Esophagus muscularis mucosa (tissue), 3 donors: ENCODE measurements at regions not wholly inside any gene's neighbourhood (a gene's known extent, or its start where the extent isn't known, plus 50 kb on each side); places are given as distances from the start of the nearest gene placed in this dataset.

Experiments
- POLR2A ChIP-seq: fragments of 450-650 bp; IDR thresholded peaks from one replicate; pipeline ENCODE4 v1.6.1; 2017; ENCODE audit warnings: antibody characterized with exemption, moderate library complexity, mild to moderate bottlenecking, low read depth
- POLR2AphosphoS5 ChIP-seq, 2 donors: sonication (generic); formaldehyde crosslinking; IDR thresholded peaks; one replicate each; pipeline ENCODE4 v1.6.1; 2017; ENCODE audit warnings: antibody characterized with exemption in 2 of 2
- TF ChIP-seq, protein P1 (sequence below), 3 experiments: fragments of 200-600 bp in 2 of 3; fragments of 450-650 bp in 1 of 3; sonication (generic) in 2 of 3; IDR thresholded peaks; one replicate each; pipeline ENCODE4 v1.5.1; 2017 to 2019; ENCODE audit warnings: antibody characterized with exemption in 3 of 3, mild to moderate bottlenecking in 2 of 3, moderate library complexity in 1 of 3

DNA sequence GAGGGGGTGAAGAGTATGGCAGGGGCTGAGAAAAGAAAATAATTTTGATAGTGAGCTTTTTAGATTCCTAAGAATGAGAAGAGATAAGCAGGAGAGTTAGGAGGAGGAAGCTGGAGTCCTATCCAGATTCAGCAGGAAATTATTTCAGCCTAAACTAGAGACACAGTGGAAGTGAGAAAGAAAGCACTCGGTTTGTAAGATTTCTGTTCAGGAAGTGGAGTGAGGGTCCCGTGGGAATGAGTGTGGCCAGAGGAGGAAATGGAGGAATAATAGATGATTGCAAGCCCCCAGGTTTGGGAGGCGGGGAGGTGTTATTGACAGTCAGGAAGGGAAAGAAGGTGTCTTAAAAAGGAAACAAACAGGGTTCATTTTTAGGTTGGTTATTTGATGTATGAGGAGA lies 84.8 kb upstream of the NRP1 start:
- TF ChIP-seq POLR2AphosphoS5 (IDR thresholded peaks at IDR 0.05) (no peak), POLR2A (no peak)
- TF ChIP-seq, protein P1, sequence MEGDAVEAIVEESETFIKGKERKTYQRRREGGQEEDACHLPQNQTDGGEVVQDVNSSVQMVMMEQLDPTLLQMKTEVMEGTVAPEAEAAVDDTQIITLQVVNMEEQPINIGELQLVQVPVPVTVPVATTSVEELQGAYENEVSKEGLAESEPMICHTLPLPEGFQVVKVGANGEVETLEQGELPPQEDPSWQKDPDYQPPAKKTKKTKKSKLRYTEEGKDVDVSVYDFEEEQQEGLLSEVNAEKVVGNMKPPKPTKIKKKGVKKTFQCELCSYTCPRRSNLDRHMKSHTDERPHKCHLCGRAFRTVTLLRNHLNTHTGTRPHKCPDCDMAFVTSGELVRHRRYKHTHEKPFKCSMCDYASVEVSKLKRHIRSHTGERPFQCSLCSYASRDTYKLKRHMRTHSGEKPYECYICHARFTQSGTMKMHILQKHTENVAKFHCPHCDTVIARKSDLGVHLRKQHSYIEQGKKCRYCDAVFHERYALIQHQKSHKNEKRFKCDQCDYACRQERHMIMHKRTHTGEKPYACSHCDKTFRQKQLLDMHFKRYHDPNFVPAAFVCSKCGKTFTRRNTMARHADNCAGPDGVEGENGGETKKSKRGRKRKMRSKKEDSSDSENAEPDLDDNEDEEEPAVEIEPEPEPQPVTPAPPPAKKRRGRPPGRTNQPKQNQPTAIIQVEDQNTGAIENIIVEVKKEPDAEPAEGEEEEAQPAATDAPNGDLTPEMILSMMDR (IDR thresholded peaks at IDR 0.05), result no peak
